ENCODE measurements at regions not wholly inside any gene's neighbourhood (a gene's known extent, or its start where the extent isn't known, plus 50 kb on each side); places are given as distances from the start of the nearest gene placed in this dataset.
"Not testable (repeated sequence)": the region's sequence is repeated elsewhere in the genome, so short reads cannot be mapped to it uniquely, and the experiment has no call there.

DNA sequence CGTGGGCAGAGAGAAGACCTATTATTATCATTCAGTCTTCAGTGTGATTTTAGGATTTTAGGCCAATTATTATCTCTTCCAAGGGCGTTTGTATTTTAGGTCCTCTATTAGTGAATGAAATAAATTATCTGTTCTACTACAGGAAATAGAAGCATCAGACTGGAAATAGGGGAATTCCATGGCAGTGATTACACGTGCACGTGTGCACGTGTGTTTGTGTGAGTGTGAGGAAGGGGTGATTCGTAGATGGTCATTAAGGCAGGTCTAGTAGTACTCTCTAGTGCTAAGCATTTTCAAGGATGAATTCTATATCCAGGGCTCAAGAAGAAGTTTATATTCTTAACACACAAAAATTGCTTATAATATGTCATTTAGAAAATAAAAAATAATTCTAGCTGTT, 623.2 kb downstream of the GATA3 start:
- Histone ChIP-seq H3K36me3 (ENCODE audit: low read length) (no peaks in the 10 kb centered on the region), H3K27me3 (ENCODE audit: low read length) (no peaks in the 10 kb centered on the region), H2AFZ (ENCODE audit: low read depth, low read length, severe bottlenecking) (no peak overlapping the region), H3K27ac (ENCODE audit: low read depth, low read length) (no peak overlapping the region), H3K9me2 (replicated peaks; ENCODE audit: insufficient read depth, low read length) (no peaks in the 10 kb centered on the region), H3K9me3 (ENCODE audit: insufficient read depth, low read length) (no peaks in the 10 kb centered on the region), H3K4me2 (ENCODE audit: low read depth, low read length, poor library complexity, severe bottlenecking) (no peak overlapping the region), H3K79me2 (ENCODE audit: insufficient read depth, low read length) (no peaks in the 10 kb centered on the region), H3F3A (ENCODE audit: insufficient read depth) (no peaks in the 10 kb centered on the region), H4K20me1 (ENCODE audit: low read depth, low read length) (no peaks in the 10 kb centered on the region), H3K4me3 (ENCODE audit: insufficient read depth, low read length, poor library complexity, severe bottlenecking) (no peak overlapping the region), H3K9ac (ENCODE audit: low read length) (no peak overlapping the region)
- TF ChIP-seq, protein P1, sequence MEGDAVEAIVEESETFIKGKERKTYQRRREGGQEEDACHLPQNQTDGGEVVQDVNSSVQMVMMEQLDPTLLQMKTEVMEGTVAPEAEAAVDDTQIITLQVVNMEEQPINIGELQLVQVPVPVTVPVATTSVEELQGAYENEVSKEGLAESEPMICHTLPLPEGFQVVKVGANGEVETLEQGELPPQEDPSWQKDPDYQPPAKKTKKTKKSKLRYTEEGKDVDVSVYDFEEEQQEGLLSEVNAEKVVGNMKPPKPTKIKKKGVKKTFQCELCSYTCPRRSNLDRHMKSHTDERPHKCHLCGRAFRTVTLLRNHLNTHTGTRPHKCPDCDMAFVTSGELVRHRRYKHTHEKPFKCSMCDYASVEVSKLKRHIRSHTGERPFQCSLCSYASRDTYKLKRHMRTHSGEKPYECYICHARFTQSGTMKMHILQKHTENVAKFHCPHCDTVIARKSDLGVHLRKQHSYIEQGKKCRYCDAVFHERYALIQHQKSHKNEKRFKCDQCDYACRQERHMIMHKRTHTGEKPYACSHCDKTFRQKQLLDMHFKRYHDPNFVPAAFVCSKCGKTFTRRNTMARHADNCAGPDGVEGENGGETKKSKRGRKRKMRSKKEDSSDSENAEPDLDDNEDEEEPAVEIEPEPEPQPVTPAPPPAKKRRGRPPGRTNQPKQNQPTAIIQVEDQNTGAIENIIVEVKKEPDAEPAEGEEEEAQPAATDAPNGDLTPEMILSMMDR (IDR thresholded peaks at IDR 0.05; ENCODE audit: insufficient read depth, low read length, poor library complexity, severe bottlenecking), result no peak
- no peak for TF ChIP-seq EZH2phosphoT487 (conservative IDR thresholded peaks at IDR 0.05; ENCODE audit: low read length)

DNA sequence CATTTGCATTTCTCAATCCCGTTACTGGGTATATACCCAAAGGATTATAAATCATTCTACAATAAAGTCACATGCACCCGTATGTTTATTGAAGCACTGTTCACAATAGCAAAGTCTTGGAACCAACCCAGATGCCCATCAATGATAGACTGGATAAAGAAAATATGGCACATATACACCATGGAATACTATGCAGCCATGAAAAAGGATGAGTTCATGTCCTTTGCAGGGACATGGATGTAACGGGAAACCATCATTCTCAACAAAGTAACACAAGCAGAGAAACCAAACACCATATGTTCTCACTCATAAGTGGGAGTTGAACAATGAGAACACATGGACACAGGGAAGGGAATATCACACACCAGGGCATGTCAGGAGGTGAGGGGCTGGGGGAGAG, 630.4 kb downstream of the GATA3 start:
- H3K27me3 ChIP-seq (ENCODE audit: low read length); H3K9ac ChIP-seq (ENCODE audit: low read length); H3K9me2 ChIP-seq (replicated peaks; ENCODE audit: insufficient read depth, low read length); H4K20me1 ChIP-seq (ENCODE audit: low read depth, low read length); H3K9me3 ChIP-seq (ENCODE audit: insufficient read depth, low read length); H3F3A ChIP-seq (ENCODE audit: insufficient read depth); H3K36me3 ChIP-seq (ENCODE audit: low read length); H3K79me2 ChIP-seq (ENCODE audit: insufficient read depth, low read length); H2AFZ ChIP-seq (ENCODE audit: low read depth, low read length, severe bottlenecking); H3K4me2 ChIP-seq (ENCODE audit: low read depth, low read length, poor library complexity, severe bottlenecking); H3K4me3 ChIP-seq (ENCODE audit: insufficient read depth, low read length, poor library complexity, severe bottlenecking); H3K27ac ChIP-seq (ENCODE audit: low read depth, low read length): not testable (repeated sequence)

DNA sequence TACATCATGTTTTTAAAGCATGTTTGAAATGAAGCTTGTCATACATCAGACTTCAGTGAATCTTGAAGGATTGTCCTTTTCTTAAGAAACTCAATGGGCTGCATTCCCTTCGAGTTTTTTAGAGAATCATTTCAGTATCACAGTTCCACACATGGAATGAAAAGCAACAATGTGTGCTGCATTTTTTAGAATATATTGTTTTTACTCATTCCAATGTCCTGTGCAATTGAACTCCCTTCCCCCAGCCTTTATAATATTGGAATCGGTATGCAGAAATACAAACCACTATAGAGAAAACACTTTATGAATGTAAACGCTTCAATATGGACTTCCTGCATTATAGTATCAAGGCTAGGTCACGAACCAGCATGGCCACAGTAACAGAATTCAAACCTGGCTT, 634.4 kb downstream of the GATA3 start:
- H2AFZ ChIP-seq (ENCODE audit: low read depth, low read length, severe bottlenecking), result no peak overlapping the region
- no peak for TF ChIP-seq EZH2phosphoT487 (conservative IDR thresholded peaks at IDR 0.05; ENCODE audit: low read length)
- TF ChIP-seq, protein P1 (IDR thresholded peaks at IDR 0.05; ENCODE audit: insufficient read depth, low read length, poor library complexity, severe bottlenecking), result no peak

DNA sequence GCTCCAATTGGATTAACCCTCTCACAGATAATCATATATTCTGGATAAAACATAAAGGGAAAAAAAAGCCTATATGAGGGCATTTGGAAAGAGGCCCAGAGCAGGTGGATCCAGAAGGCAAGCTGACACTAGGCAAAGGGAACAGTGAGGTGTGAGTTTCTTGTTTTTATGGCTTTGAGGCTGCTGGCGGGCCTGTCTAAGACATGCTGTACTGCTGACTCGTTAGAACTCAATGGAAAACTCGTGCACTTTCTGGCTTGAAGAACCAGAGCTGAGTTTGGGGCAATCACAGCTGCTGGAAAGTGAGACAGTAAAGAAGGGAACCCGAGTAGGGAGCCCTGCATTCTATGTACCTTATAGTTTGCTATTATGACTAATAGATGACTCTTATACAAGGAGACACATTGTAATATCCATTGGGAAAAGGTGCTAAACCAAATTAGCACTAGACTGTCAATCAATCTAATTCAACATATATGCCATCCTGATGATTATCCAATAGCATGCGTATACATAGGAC, 637.1 kb downstream of the GATA3 start:
- H3K4me3 ChIP-seq (ENCODE audit: insufficient read depth, low read length, poor library complexity, severe bottlenecking), result no peak overlapping the region
- no peak overlapping the region for H3K4me2 ChIP-seq (ENCODE audit: low read depth, low read length, poor library complexity, severe bottlenecking)
- no peaks in the 10 kb centered on the region for H3K9me2 ChIP-seq (replicated peaks; ENCODE audit: insufficient read depth, low read length)
- no peak overlapping the region for H3K27ac ChIP-seq (ENCODE audit: low read depth, low read length)
- H3K9me3 ChIP-seq (ENCODE audit: insufficient read depth, low read length), result no peaks in the 10 kb centered on the region
- no peaks in the 10 kb centered on the region for H3K79me2 ChIP-seq (ENCODE audit: insufficient read depth, low read length)
- H3K9ac ChIP-seq (ENCODE audit: low read length), result no peak overlapping the region
- no peaks in the 10 kb centered on the region for H3K36me3 ChIP-seq (ENCODE audit: low read length)
- no peaks in the 10 kb centered on the region for H4K20me1 ChIP-seq (ENCODE audit: low read depth, low read length)
- H3K27me3 ChIP-seq (ENCODE audit: low read length), result no peaks in the 10 kb centered on the region
- no peaks in the 10 kb centered on the region for H3F3A ChIP-seq (ENCODE audit: insufficient read depth)
- TF ChIP-seq, protein P1 (IDR thresholded peaks at IDR 0.05; ENCODE audit: insufficient read depth, low read length, poor library complexity, severe bottlenecking), result no peak
- no peak for TF ChIP-seq EZH2phosphoT487 (conservative IDR thresholded peaks at IDR 0.05; ENCODE audit: low read length)
- H2AFZ ChIP-seq (ENCODE audit: low read depth, low read length, severe bottlenecking), result no peak overlapping the region

More for the DNA sequence above, 634.4 kb downstream of the GATA3 start:
- no peak overlapping the region for H3K9ac ChIP-seq (ENCODE audit: low read length)
- no peaks in the 10 kb centered on the region for H4K20me1 ChIP-seq (ENCODE audit: low read depth, low read length)
- H3K4me3 ChIP-seq (ENCODE audit: insufficient read depth, low read length, poor library complexity, severe bottlenecking), result no peak overlapping the region
- H3K27ac ChIP-seq (ENCODE audit: low read depth, low read length), result no peak overlapping the region
- H3K4me2 ChIP-seq (ENCODE audit: low read depth, low read length, poor library complexity, severe bottlenecking), result no peak overlapping the region
- no peaks in the 10 kb centered on the region for H3K9me3 ChIP-seq (ENCODE audit: insufficient read depth, low read length)
- no peaks in the 10 kb centered on the region for H3F3A ChIP-seq (ENCODE audit: insufficient read depth)
- no peaks in the 10 kb centered on the region for H3K27me3 ChIP-seq (ENCODE audit: low read length)
- no peaks in the 10 kb centered on the region for H3K9me2 ChIP-seq (replicated peaks; ENCODE audit: insufficient read depth, low read length)
- no peaks in the 10 kb centered on the region for H3K36me3 ChIP-seq (ENCODE audit: low read length)
- no peaks in the 10 kb centered on the region for H3K79me2 ChIP-seq (ENCODE audit: insufficient read depth, low read length)

DNA sequence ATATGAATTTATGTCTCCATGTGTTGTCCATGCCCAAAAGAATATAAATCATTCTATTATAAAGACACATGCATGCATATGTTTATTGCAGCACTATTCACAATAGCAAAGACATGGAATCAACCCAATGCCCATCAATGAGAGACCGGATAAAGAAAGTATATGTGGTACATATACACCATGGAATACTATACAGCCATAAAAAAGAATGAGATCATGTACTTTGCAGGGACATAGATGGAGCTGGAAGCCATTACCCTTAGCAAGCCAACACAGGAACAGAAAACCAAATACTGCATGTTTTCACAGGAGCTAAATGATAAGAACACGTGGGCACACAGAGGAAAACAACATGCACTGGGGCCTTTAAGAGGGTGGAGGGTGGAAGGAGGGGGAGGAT, 639.1 kb downstream of the GATA3 start:
- not testable (repeated sequence) for H4K20me1 ChIP-seq (ENCODE audit: low read depth, low read length); H3K27ac ChIP-seq (ENCODE audit: low read depth, low read length); H3K4me3 ChIP-seq (ENCODE audit: insufficient read depth, low read length, poor library complexity, severe bottlenecking)

More for the DNA sequence above, 639.1 kb downstream of the GATA3 start:
- H3F3A ChIP-seq (ENCODE audit: insufficient read depth); H3K36me3 ChIP-seq (ENCODE audit: low read length); H3K27me3 ChIP-seq (ENCODE audit: low read length); H3K79me2 ChIP-seq (ENCODE audit: insufficient read depth, low read length); H3K4me2 ChIP-seq (ENCODE audit: low read depth, low read length, poor library complexity, severe bottlenecking); H3K9me2 ChIP-seq (replicated peaks; ENCODE audit: insufficient read depth, low read length); H3K9ac ChIP-seq (ENCODE audit: low read length); H2AFZ ChIP-seq (ENCODE audit: low read depth, low read length, severe bottlenecking); H3K9me3 ChIP-seq (ENCODE audit: insufficient read depth, low read length): not testable (repeated sequence)
